HL-60 (cell line): ENCODE measurements at regions not wholly inside any gene's neighbourhood (a gene's known extent, or its start where the extent isn't known, plus 50 kb on each side); places are given as distances from the start of the nearest gene placed in this dataset.

Experiments used
- CTCF ChIP-seq: IDR thresholded peaks from one replicate; pipeline ENCODE4 v1.5.1; 2011; ENCODE audit warnings: low read length, control low read depth, inconsistent platforms; ENCODE audit not compliant: insufficient read depth
- POLR2AphosphoS5 ChIP-seq: IDR thresholded peaks from 2 replicates; pipeline ENCODE4 v1.6.1; 2012; ENCODE audit warnings: low read depth
- SPI1 ChIP-seq: IDR thresholded peaks from 2 replicates; pipeline ENCODE4 v1.6.1; 2012; ENCODE audit warnings: low read depth, mild to moderate bottlenecking, borderline replicate concordance

GRCh38 chr4:75343333-75343732 lies 170.9 kb downstream of the RCHY1 start:
- TF ChIP-seq CTCF (no peak), POLR2AphosphoS5 (no peak), SPI1 (no peak)
